ENCODE measurements at regions not wholly inside any gene's neighbourhood (a gene's known extent, or its start where the extent isn't known, plus 50 kb on each side); places are given as distances from the start of the nearest gene placed in this dataset.
"Not testable (repeated sequence)": the region's sequence is repeated elsewhere in the genome, so short reads cannot be mapped to it uniquely, and the experiment has no call there.

DNA sequence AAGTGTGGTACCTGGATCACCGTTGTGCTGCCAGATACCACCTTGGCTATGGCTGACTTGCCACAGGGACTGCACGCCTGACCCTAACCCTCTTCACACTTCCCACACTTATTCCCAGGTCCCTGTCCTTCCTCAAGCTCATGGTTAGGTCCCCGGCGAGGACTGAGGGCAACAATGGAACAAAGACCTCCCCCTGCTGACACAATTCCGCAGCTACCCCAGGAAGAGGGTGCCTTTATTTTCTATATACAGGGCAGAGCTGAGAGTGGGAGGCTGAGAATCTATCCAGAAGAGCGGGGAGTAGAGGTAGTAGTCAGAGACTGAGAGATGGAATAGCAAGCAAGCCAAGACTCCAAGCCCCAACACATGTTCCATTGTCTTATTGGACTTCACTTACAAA, 118.1 kb upstream of the SEM1 start:
- no peak for DNase-seq (ENCODE audit: low read depth)

- not testable (repeated sequence) for DNase-seq (ENCODE audit: low read depth)
Measured at GRCh38 chr7:96829121-96829520, 119.5 kb upstream of the SEM1 start.

DNA sequence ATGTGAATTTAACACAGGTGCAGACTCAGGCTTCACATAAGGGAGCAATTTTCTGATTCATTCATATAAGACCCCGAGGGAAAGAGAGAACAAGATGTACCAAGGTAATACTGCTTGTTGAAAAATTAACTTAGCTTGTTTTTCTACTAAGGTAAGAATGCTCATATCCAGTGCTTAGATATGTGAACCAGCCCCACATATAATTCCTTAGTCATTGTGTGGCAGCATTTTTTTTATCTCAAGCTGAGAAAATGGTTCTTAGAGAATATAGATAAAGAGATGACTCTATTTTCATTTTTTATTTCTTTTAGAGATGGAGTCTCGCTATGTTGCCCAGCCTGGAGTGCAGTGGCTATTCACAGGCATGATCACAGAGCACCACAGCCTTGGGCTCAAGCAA, 121.8 kb upstream of the SEM1 start:
- DNase-seq (ENCODE audit: low read depth): no peak

DNA sequence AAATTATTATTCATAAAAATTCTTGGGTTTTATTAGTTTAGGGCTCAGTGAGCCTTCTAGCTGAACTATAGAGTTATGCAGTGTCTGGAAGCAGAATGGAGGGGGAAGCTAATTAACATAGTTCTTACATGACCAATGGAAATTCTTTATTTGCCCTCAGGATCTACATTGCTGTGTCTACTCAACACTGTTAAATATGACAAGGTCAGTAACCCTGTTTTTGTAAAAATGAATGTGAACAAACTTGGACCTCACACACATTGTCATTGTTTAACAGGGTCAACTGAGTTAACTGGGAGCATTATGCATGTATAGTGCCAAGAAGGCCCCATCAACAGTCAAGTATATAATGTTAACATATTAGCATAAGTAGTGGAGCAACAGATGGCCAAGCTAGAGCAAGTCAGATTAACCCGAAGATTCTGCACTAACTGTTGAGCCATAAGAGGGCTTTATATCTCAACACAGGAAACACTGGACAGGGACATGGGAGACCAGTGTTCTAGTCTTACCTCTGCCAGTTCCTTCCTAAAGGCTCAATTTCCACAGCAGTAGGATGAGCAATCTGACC, 122.5 kb upstream of the SEM1 start:
- no peak for DNase-seq (ENCODE audit: low read depth)

GRCh38 chr7:96833676-96834453, 124.2 kb upstream of the SEM1 start:
- no peak for DNase-seq (ENCODE audit: low read depth)

DNA sequence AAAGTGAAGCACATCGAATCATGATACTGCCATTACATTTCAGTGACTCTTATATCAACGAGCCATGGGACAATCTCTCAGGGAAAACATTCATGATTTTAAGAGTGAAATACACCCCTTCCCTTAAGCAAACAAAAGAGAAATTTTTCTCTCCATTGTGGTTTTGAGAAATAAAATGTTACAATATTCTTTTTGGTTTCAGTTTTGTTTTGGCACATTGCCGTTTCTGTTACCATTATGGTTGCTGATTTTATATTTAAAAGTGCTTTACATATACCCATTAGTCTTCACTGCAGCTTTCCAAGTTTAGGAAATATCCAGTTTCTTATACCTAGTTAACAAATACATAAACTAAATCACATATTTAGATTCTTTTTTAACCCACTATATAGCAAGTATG, 126.8 kb upstream of the SEM1 start:
- DNase-seq (ENCODE audit: low read depth): no peak

DNA sequence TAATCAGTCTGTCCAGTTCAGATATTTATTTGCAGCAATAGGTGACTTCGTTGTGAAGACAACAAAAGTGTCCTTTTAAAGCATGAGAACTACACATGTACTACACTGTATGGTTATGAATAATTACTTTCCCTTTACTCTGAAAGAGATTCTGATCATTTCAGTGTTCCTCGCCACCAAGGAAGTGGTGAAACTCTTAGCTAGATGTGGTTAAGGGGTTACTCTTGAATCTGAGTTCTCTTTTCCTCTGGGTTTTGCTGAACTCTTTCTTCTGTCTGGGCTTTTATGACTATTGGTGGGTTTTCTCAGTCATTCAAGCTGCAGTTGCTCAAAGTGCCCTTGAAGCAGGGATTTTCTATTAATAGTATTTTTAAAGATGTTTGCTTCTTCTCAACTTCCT, 127.9 kb upstream of the SEM1 start:
- no peak for DNase-seq (ENCODE audit: low read depth)

GRCh38 chr7:96838481-96838880, 128.8 kb upstream of the SEM1 start:
- DNase-seq (ENCODE audit: low read depth): no peak

DNA sequence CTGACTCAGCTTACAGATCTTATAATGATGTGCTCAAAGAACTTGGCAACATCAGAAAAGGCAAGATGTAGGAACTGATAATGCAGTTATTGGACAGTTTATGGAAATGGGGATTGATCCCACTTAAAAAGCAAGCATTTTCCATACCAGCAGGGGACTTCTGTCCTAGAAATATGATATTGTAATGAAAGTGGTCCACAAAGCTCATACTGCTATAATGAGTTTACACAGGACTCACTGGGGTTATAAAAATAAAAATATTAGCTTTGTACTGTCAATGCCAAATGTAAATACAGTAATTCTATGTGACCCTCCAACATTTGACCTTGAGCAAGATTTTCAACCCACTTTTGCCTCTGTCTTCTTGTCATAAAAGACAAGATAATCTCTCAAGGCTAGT, 145.5 kb upstream of the SEM1 start:
- DNase-seq (ENCODE audit: low read depth): no peak

GRCh38 chr7:96855691-96856090, 146.0 kb upstream of the SEM1 start:
- no peak for DNase-seq (ENCODE audit: low read depth)

DNA sequence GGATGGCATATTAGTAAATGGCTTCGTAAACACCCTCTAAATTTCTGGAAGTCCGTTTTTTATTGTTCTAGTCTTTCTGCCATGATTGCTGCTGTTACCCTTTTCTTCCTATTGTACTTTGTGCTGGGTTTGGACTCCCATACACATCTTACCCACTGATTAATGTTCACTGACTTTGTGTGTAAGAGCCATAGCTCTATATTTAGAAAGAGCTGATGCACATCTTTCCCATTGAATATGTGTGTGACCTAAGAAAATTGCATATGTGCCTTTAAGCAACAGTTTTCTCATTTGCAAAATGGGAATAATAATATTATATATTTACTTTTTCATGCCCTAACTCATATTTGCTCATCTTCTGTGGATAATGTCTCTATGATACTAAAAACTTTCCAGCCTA, 135.8 kb upstream of the DLX6 start:
- DNase-seq (ENCODE audit: low read depth): no peak

DNA sequence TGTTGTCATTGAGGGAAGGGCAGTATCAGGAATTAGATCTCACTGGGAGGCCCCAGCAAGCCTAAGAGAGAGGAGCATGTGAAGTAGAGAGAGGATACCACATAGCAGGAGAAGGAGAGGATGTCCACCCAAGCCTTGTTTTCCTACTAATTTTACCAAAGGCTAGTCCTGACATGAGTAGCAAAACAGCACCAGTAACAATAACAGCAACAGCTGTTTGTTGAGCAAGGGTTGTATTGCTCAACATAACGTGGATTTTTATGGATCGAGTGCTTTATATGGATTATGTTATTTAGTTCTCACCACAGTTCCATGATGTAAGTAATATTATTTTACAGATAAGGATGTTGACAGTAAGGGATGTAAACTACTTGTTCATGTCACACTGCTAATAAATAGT, 135.2 kb upstream of the DLX6 start:
- DNase-seq (ENCODE audit: low read depth): no peak

- no peak for DNase-seq (ENCODE audit: low read depth)
Measured at GRCh38 chr7:96870934-96871333, 134.4 kb upstream of the DLX6 start.

DNA sequence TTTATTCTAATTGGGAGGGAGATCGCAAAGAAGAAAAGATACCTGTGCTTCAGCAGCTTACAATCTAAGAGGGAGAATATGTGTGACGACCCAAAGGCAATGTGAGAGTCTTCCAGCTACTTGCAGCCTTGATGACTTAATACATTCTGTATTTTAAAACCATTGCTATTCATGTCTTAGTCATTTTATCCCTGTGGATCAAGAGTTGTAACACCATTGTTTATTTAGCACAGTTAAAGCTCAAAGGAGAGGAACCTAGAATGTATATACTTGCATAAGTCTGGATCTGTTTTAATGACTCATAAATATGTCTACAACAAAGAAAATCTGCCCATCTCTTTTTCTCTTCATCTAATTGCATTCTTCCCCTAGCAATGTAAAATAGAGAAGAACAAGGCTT, 117.9 kb upstream of the DLX6 start:
- peak; percentile 0 for DNase-seq (ENCODE audit: low read depth)

GRCh38 chr7:96899108-96899507, 106.2 kb upstream of the DLX6 start:
- no peak for DNase-seq (ENCODE audit: low read depth)

- no peak for DNase-seq (ENCODE audit: low read depth)
Measured at GRCh38 chr7:96901822-96902445, 103.4 kb upstream of the DLX6 start.

- no peak for DNase-seq (ENCODE audit: low read depth)
Measured at GRCh38 chr7:96903906-96904305, 101.4 kb upstream of the DLX6 start.

DNA sequence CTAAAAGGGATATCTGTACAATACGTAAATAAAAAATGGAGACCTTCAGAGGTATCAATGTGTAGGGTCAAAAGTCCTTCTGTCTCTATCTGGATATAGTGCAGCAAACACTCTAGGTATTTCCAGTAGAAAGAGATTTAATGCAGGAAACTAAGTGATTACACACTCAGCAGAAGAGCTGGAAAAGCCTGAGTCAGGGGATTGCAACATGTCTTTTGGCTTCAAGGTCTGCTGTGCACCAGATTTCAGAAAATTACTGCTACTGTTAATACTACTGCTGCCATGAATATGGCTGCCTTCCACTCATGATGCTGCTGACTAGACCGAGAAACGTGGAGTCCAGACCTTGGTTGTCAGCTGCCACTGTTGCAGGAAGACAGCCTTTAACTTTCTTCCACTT, 94.9 kb upstream of the DLX6 start:
- no peak for DNase-seq (ENCODE audit: low read depth)

- DNase-seq (ENCODE audit: low read depth): no peak
Measured at GRCh38 chr7:96915029-96915428, 90.3 kb upstream of the DLX6 start.

DNA sequence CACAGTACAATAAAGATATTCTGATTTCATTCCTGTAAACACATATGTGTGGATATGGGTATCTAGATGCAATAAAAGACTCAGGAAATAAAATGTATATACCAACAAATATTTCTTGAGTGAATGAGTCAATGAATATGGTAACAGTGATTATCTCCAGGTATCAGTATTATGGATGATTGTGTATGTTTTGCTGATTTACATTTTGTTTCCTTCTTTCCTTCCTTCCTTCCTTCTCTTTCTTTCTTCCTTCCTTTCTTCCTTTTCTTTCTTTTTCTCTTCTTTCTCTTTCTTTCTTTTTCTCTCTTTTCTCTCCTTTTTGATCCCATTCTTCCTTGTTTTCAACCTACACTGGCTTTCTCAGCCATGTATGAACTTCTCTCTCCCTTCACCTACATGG, 85.3 kb upstream of the DLX6 start:
- DNase-seq (ENCODE audit: low read depth): no peak

GRCh38 chr7:96920713-96921112, 84.6 kb upstream of the DLX6 start:
- DNase-seq (ENCODE audit: low read depth): no peak

- no peak for DNase-seq (ENCODE audit: low read depth)
Measured at GRCh38 chr7:96921231-96921630, 84.1 kb upstream of the DLX6 start.

GRCh38 chr7:96921771-96922170, 83.6 kb upstream of the DLX6 start:
- DNase-seq (ENCODE audit: low read depth): no peak

DNA sequence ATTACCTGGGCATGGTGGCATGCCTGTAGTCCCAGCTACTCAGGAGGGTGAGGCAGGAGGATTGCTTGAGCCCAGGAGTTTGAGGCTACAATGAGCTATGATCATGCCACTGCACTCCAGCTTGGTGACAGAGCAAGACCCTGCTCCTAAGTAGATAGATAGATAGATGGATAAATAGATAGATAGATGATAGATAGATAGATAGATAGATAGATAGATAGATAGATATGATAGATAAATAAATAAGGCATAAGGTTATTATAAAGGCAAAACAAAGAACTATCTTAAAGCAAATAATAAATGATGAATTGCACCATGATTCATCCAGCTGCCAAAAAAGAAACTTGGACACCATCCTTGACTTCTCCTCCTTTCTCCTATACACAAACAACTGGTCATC, 82.0 kb upstream of the DLX6 start:
- DNase-seq (ENCODE audit: low read depth): not testable (repeated sequence)

All from EH (cell line).